ENCODE measurements at regions not wholly inside any gene's neighbourhood (a gene's known extent, or its start where the extent isn't known, plus 50 kb on each side); places are given as distances from the start of the nearest gene placed in this dataset.

- no peak for DNase-seq (ENCODE audit: low read depth)
- H3K4me3 ChIP-seq (ENCODE audit: low read depth, low read length): no peak overlapping the region
- in situ Hi-C loops (cut with HindIII; ENCODE audit: low sequenced_read_pairs): no loop called here
- no peak for TF ChIP-seq CTCF (IDR thresholded peaks at IDR 0.05; ENCODE audit: low read depth, low read length, missing control alignments)
Observed at GRCh38 chr11:115802641-115803040, 298.4 kb upstream of the CADM1 start.

GRCh38 chr11:115792903-115793302 lies 288.7 kb upstream of the CADM1 start:
- no peak overlapping the region for H3K4me3 ChIP-seq (ENCODE audit: low read depth, low read length)
- DNase-seq (ENCODE audit: low read depth): no peak
- in situ Hi-C loops (cut with HindIII; ENCODE audit: low sequenced_read_pairs): no loop called here
- TF ChIP-seq CTCF (IDR thresholded peaks at IDR 0.05; ENCODE audit: low read depth, low read length, missing control alignments): no peak

- no peak for DNase-seq (ENCODE audit: low read depth)
- H3K4me3 ChIP-seq (ENCODE audit: low read depth, low read length): no peak overlapping the region
- in situ Hi-C loops (cut with HindIII; ENCODE audit: low sequenced_read_pairs): no loop called here
- TF ChIP-seq CTCF (IDR thresholded peaks at IDR 0.05; ENCODE audit: low read depth, low read length, missing control alignments): no peak
Observed at GRCh38 chr11:115787302-115787701, 283.1 kb upstream of the CADM1 start.

- no peak overlapping the region for H3K4me3 ChIP-seq (ENCODE audit: low read depth, low read length)
- in situ Hi-C loops (cut with HindIII; ENCODE audit: low sequenced_read_pairs): no loop called here
- DNase-seq (ENCODE audit: low read depth): no peak
- TF ChIP-seq CTCF (IDR thresholded peaks at IDR 0.05; ENCODE audit: low read depth, low read length, missing control alignments): no peak
Observed at GRCh38 chr11:115784796-115785521, 280.7 kb upstream of the CADM1 start.

- no peak for DNase-seq (ENCODE audit: low read depth)
- in situ Hi-C loops (cut with HindIII; ENCODE audit: low sequenced_read_pairs): no loop called here
- TF ChIP-seq CTCF (IDR thresholded peaks at IDR 0.05; ENCODE audit: low read depth, low read length, missing control alignments): no peak
- H3K4me3 ChIP-seq (ENCODE audit: low read depth, low read length): no peak overlapping the region
Observed at GRCh38 chr11:115780646-115781362, 276.6 kb upstream of the CADM1 start.

- DNase-seq (ENCODE audit: low read depth): no peak
- in situ Hi-C loops (cut with HindIII; ENCODE audit: low sequenced_read_pairs): no loop called here
- no peak for TF ChIP-seq CTCF (IDR thresholded peaks at IDR 0.05; ENCODE audit: low read depth, low read length, missing control alignments)
- H3K4me3 ChIP-seq (ENCODE audit: low read depth, low read length): no peak overlapping the region
Observed at GRCh38 chr11:115778928-115779650, 274.9 kb upstream of the CADM1 start.
